Upper lobe of left lung (tissue), 6 donors: ENCODE measurements at regions not wholly inside any gene's neighbourhood (a gene's known extent, or its start where the extent isn't known, plus 50 kb on each side); places are given as distances from the start of the nearest gene placed in this dataset.

Experiments
- ATAC-seq, 2 donors: fragments of 200-7000 bp; cut with Tn5 transposase; one replicate each; pipeline ENCODE4 v1.9.1; 2022; ENCODE audit warnings: mild to moderate bottlenecking in 2 of 2, moderate library complexity in 2 of 2; ENCODE audit not compliant: low FRiP score in 2 of 2
- DNase-seq, 2 donors: peaks; one replicate each; pipeline ENCODE4 v3.0.0-alpha.2; 2019 to 2020
- H3K27ac ChIP-seq, 4 donors: fragments of 200-600 bp; sonication (generic); one replicate each; pipeline ENCODE4 v1.5.1; 2016 to 2019
- H3K27me3 ChIP-seq, 4 donors: fragments of 200-600 bp; sonication (generic); one replicate each; pipeline ENCODE4 v1.5.1; 2017 to 2019
- H3K36me3 ChIP-seq, 4 donors: fragments of 200-600 bp; sonication (generic); one replicate each; pipeline ENCODE4 v1.5.1; 2016 to 2019
- H3K4me1 ChIP-seq, 4 donors: fragments of 200-600 bp; sonication (generic); one replicate each; pipeline ENCODE4 v1.5.1; 2018 to 2019
- H3K4me3 ChIP-seq, 4 donors: fragments of 200-600 bp; sonication (generic); one replicate each; pipeline ENCODE4 v1.5.1; 2017 to 2019; ENCODE audit warnings: mild to moderate bottlenecking in 2 of 4, moderate library complexity in 1 of 4
- H3K9me3 ChIP-seq, 4 donors: fragments of 200-600 bp; sonication (generic); one replicate each; pipeline ENCODE4 v1.5.1; 2018 to 2019
- EP300 ChIP-seq, 4 donors: sonication (generic); formaldehyde crosslinking; IDR thresholded peaks; one replicate each; pipeline ENCODE4 v1.5.1; 2017; ENCODE audit warnings: antibody characterized with exemption in 4 of 4, control low read depth in 2 of 4
- POLR2A ChIP-seq, 4 donors: fragments of 450-650 bp; IDR thresholded peaks; one replicate each; pipeline ENCODE4 v1.5.1; 2016 to 2017; ENCODE audit warnings: antibody characterized with exemption in 4 of 4, mild to moderate bottlenecking in 2 of 4
- POLR2AphosphoS5 ChIP-seq, 2 donors: sonication (generic); formaldehyde crosslinking; IDR thresholded peaks; one replicate each; pipeline ENCODE4 v1.5.1; 2017; ENCODE audit warnings: antibody characterized with exemption in 2 of 2
- WGBS, 2 donors: methylation state at CpG; one replicate each; pipeline ENCODE4 v1.1.5; 2017 to 2018; 5-methylcytosine and 5-hydroxymethylcytosine counted together
- TF ChIP-seq, protein P1 (sequence below), 6 experiments: fragments of 450-650 bp in 4 of 6; fragments of 200-600 bp in 2 of 6; sonication (generic) in 2 of 6; IDR thresholded peaks; one replicate each; pipeline ENCODE4 v1.5.1; 2016 to 2019; ENCODE audit warnings: antibody characterized with exemption in 6 of 6
- donor health status: DM: no; HTN: no; CAD: no; lungs with moderate emphysema.
- donor health status: DM: no; HTN: yes; CAD: no; lungs with severe emphysema.

DNA sequence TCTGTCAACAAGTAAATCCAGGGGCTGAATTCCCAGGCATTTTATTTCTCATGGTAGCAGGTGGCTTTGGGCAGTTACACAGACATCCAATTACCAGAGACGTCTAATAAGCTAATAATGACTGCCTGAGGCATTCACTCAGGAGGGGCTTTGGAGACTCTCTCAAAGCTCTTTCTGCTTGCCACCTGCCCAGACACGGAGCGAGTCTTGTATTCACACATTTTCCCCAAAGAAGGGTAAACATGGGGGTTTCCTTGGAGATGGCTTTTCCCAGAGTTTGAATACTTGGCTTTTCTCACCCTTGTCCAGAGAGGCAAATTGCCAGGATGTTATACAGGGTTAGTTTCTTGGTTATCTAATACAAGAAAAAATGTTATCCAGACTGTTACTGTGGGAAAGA lies 132.6 kb downstream of the DIPK2A start:
- TF ChIP-seq POLR2A (IDR thresholded peaks at IDR 0.05) (no peak), EP300 (IDR thresholded peaks at IDR 0.05) (no peak), POLR2AphosphoS5 (IDR thresholded peaks at IDR 0.05) (no peak)
- TF ChIP-seq, protein P1, sequence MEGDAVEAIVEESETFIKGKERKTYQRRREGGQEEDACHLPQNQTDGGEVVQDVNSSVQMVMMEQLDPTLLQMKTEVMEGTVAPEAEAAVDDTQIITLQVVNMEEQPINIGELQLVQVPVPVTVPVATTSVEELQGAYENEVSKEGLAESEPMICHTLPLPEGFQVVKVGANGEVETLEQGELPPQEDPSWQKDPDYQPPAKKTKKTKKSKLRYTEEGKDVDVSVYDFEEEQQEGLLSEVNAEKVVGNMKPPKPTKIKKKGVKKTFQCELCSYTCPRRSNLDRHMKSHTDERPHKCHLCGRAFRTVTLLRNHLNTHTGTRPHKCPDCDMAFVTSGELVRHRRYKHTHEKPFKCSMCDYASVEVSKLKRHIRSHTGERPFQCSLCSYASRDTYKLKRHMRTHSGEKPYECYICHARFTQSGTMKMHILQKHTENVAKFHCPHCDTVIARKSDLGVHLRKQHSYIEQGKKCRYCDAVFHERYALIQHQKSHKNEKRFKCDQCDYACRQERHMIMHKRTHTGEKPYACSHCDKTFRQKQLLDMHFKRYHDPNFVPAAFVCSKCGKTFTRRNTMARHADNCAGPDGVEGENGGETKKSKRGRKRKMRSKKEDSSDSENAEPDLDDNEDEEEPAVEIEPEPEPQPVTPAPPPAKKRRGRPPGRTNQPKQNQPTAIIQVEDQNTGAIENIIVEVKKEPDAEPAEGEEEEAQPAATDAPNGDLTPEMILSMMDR (IDR thresholded peaks at IDR 0.05): no peak
- DNase-seq: no peak
- H3K27me3 ChIP-seq: no peaks in the 10 kb centered on the region
- H3K4me1 ChIP-seq: no peaks in the 10 kb centered on the region
- H3K4me3 ChIP-seq: no peak overlapping the region
- peak in 1 of 2 donors; percentile 21 for ATAC-seq
- 44 to 60% methylated on average over 3 of the region's 3 CpGs for WGBS, 2 donors
- H3K9me3 ChIP-seq: peaks cover 0 to 9% (median 0%) of the 10 kb centered on the region in 4 donors
- H3K27ac ChIP-seq: no peak overlapping the region
- no peaks in the 10 kb centered on the region for H3K36me3 ChIP-seq

DNA sequence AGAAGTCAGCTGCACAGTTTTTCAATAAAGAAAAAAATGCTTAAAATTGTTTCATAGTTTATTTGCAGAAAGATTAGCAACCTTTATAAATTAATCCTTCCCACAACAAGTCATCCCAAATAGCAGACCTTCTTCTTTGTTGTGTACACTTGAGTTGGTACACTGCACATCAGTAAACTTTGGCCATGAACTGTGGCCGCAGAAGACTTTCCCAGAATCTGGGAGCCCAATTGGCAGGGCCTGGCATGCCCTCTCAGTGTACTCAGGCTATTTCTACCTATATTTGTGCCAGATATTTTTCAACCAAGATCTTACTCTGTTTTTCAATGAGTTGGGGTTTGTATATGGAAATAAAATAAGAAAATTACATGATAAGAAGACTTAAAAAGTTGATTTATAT lies 133.1 kb downstream of the DIPK2A start:
- no peak overlapping the region for H3K27ac ChIP-seq
- peaks cover 0 to 4% (median 0%) of the 10 kb centered on the region in 4 donors for H3K9me3 ChIP-seq
- H3K36me3 ChIP-seq: no peaks in the 10 kb centered on the region
- TF ChIP-seq POLR2AphosphoS5 (IDR thresholded peaks at IDR 0.05): no peak
- TF ChIP-seq EP300 (IDR thresholded peaks at IDR 0.05): no peak
- TF ChIP-seq POLR2A (IDR thresholded peaks at IDR 0.05): no peak
- TF ChIP-seq, protein P1 (IDR thresholded peaks at IDR 0.05): no peak
- no peaks in the 10 kb centered on the region for H3K27me3 ChIP-seq
- ATAC-seq (no peak), DNase-seq (no peak)
- 74 to 93% methylated on average over 1 of the region's 1 CpG for WGBS, 2 donors
- H3K4me1 ChIP-seq: no peaks in the 10 kb centered on the region
- H3K4me3 ChIP-seq: no peak overlapping the region

DNA sequence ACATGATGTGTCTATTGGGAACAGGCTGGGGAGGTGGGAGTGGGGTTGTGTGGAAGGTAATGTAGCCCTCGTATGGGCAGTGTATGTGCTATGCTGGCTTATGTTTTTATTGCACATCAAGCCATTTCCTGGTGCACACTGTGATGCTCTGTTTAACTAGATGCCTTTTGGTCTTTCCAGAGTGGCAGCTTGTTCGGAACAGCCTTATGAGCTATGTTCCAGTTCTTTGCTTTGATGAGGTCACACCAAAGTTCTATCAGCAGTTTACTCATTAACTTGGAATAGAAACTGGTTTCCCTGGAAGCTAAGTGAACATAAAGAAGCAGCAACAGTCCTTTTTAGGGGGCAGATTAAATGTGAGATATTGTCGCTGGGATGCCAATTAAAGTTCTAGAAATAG lies 133.9 kb downstream of the DIPK2A start:
- no peak overlapping the region for H3K4me3 ChIP-seq
- no peaks in the 10 kb centered on the region for H3K9me3 ChIP-seq
- ATAC-seq (no peak), DNase-seq (no peak)
- WGBS, 2 donors: 83 to 91% methylated on average over 3 of the region's 3 CpGs
- H3K27me3 ChIP-seq: no peaks in the 10 kb centered on the region
- no peaks in the 10 kb centered on the region for H3K36me3 ChIP-seq
- no peaks in the 10 kb centered on the region for H3K4me1 ChIP-seq
- no peak overlapping the region for H3K27ac ChIP-seq
- TF ChIP-seq POLR2A (IDR thresholded peaks at IDR 0.05) (no peak), POLR2AphosphoS5 (IDR thresholded peaks at IDR 0.05) (no peak), EP300 (IDR thresholded peaks at IDR 0.05) (no peak)
- TF ChIP-seq, protein P1 (IDR thresholded peaks at IDR 0.05): no peak

DNA sequence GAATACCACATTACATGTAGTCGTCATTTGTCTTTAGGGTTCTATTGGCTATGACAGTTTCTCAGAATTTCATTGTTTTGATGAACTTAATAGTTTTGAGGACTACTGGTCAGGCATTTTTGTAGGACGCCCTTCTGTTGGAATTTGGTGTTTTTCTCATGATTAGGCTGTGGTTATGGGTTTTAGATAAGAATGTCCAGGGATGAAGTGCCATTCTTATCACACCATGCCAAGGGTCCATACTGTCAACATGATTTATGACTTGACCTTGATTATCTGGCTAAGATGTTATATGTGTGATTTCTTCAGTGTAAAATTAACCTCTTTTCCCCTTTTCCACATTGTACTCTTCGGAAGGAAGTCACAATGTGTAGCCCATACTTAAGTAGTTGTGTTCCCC lies 135.3 kb downstream of the DIPK2A start:
- Histone ChIP-seq H3K4me1 (no peaks in the 10 kb centered on the region), H3K4me3 (no peak overlapping the region), H3K27me3 (no peaks in the 10 kb centered on the region), H3K9me3 (no peaks in the 10 kb centered on the region), H3K36me3 (no peaks in the 10 kb centered on the region), H3K27ac (no peak overlapping the region)
- 74 to 76% methylated on average over 3 of the region's 3 CpGs for WGBS, 2 donors
- no peak for DNase-seq
- ATAC-seq: no peak
- TF ChIP-seq, protein P1 (IDR thresholded peaks at IDR 0.05): no peak

DNA sequence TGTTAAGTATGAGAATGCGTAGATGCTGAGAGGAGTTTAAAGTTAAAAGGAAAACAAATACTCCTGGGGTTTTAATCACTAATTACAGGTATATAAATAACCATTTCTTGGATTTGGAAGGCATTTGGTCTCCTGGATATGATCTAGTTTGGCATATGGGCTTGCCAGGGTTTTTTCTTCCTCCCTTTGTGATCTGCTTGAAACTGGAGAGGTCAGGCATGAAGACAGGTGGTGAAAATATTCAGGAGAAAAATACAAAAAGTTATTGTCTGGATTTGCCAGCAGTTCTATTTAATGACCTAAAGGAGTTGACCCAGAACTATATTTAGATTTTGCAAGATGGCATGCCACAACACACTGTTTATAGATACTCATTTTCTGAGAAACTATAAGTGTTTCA lies 136.3 kb downstream of the DIPK2A start:
- no peak for DNase-seq
- H3K4me3 ChIP-seq: no peak overlapping the region
- 78 to 95% methylated on average over 1 of the region's 1 CpG for WGBS, 2 donors

More for the DNA sequence above, 136.3 kb downstream of the DIPK2A start:
- no peak overlapping the region for H3K27ac ChIP-seq
- H3K36me3 ChIP-seq: no peaks in the 10 kb centered on the region
- TF ChIP-seq EP300 (IDR thresholded peaks at IDR 0.05) (no peak), POLR2AphosphoS5 (IDR thresholded peaks at IDR 0.05) (no peak)
- TF ChIP-seq, protein P1 (IDR thresholded peaks at IDR 0.05): no peak
- no peaks in the 10 kb centered on the region for H3K9me3 ChIP-seq
- no peaks in the 10 kb centered on the region for H3K4me1 ChIP-seq
- no peaks in the 10 kb centered on the region for H3K27me3 ChIP-seq
- ATAC-seq: no peak
